ENCODE measurements at regions not wholly inside any gene's neighbourhood (a gene's known extent, or its start where the extent isn't known, plus 50 kb on each side); places are given as distances from the start of the nearest gene placed in this dataset.
A peak's percentile ranks its signal among the peaks of the same experiment; 100 is the strongest.

GRCh38 chr5:20291766-20292165 lies 303.8 kb upstream of the CDH18 start:
- Histone ChIP-seq H3K27me3 (ENCODE audit: insufficient read depth, low read depth) (no peaks in the 10 kb centered on the region), H3K27ac (no peak overlapping the region), H3K79me2 (ENCODE audit: low read depth) (no peaks in the 10 kb centered on the region), H3K9me3 (ENCODE audit: insufficient read depth, low read depth) (no peaks in the 10 kb centered on the region; the same call in 1 of the 2 replicates), H3F3A (ENCODE audit: insufficient read depth, low read depth) (no peaks in the 10 kb centered on the region), H3K9me2 (ENCODE audit: insufficient read depth) (no peaks in the 10 kb centered on the region), H3K4me1 (replicated peaks; ENCODE audit: insufficient read depth) (0 out of 2 replicates have a peak, but pooled peaks cover 4% of the 10 kb centered on the region), H2AFZ (0 out of 2 replicates have a peak overlapping the region, but pooled peaks have one; percentile 30), H3K36me3 (ENCODE audit: low read depth) (no peaks in the 10 kb centered on the region), H3K4me3 (no peak overlapping the region), H4K20me1 (ENCODE audit: insufficient read depth) (no peaks in the 10 kb centered on the region), H3K4me2 (no peak overlapping the region)
- intact Hi-C loops (cut with micrococcal nuclease; ENCODE audit: unreplicated experiment), result no loop called here
- DNase-seq, result no peak
- ChIA-PET POLR2A (ENCODE audit: unreplicated experiment) (no interaction called here), CTCF (no interaction called here)
- BruUV-seq (replicated peaks), result no TSS peak
- no peak for TF ChIP-seq CTCF (conservative IDR thresholded peaks at IDR 0.05)
- TF ChIP-seq EZH2 (IDR thresholded peaks at IDR 0.05; ENCODE audit: low read depth), result no peak

- no peaks in the 10 kb centered on the region; the same call in 1 of the 2 replicates for H3K9me3 ChIP-seq (ENCODE audit: insufficient read depth, low read depth)
- no peak overlapping the region for H2AFZ ChIP-seq
- H3K4me3 ChIP-seq, result no peak overlapping the region
- no TSS peak for BruUV-seq (replicated peaks)
- no peak overlapping the region for H3K27ac ChIP-seq
- no peak for DNase-seq
- POLR2A ChIA-PET (ENCODE audit: unreplicated experiment), result no interaction called here
- no peaks in the 10 kb centered on the region for H3K36me3 ChIP-seq (ENCODE audit: low read depth)
- intact Hi-C loops (cut with micrococcal nuclease; ENCODE audit: unreplicated experiment), result no loop called here
- CTCF ChIA-PET, result interaction anchor here (0.5 kb wide), 1 partner anchor 8 kb away, joined by 3 read pairs; no protein-coding TSS in a partner anchor
- H3K27me3 ChIP-seq (ENCODE audit: insufficient read depth, low read depth), result no peaks in the 10 kb centered on the region
- no peak for TF ChIP-seq CTCF (conservative IDR thresholded peaks at IDR 0.05)
- H3K4me2 ChIP-seq, result no peak overlapping the region
- H3K4me1 ChIP-seq (replicated peaks; ENCODE audit: insufficient read depth), result 0 out of 2 replicates have a peak, but pooled peaks cover 6% of the 10 kb centered on the region
- no peaks in the 10 kb centered on the region for H3K79me2 ChIP-seq (ENCODE audit: low read depth)
- H4K20me1 ChIP-seq (ENCODE audit: insufficient read depth), result no peaks in the 10 kb centered on the region
- H3K9me2 ChIP-seq (ENCODE audit: insufficient read depth), result no peaks in the 10 kb centered on the region
- no peaks in the 10 kb centered on the region for H3F3A ChIP-seq (ENCODE audit: insufficient read depth, low read depth)
These were observed 299.6 kb upstream of the CDH18 start for GRCh38 chr5:20287640-20288039.

DNA sequence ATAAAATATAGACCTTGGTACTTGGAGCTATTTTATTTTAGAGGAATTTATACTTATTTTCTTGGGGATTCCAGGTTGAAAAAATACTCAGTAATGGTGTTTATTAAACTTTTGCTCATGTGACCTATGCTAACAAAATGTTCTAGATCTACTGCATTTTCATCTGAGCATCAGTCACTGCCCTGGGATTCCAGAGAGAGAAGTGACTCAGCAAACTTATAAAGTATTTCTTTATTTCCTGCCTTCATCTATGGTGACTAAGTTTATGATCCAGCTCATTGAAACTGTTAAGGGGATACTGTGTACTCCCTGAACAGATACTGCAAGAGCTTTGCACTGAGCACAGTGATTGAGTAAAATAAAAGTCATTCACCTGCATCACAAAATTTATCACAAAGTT lies 298.5 kb upstream of the CDH18 start:
- no TSS peak for BruUV-seq (replicated peaks)
- ChIA-PET POLR2A (ENCODE audit: unreplicated experiment) (no interaction called here), CTCF (no interaction called here)
- Histone ChIP-seq H3K4me2 (no peak overlapping the region), H3K4me3 (no peak overlapping the region), H3K27me3 (ENCODE audit: insufficient read depth, low read depth) (no peaks in the 10 kb centered on the region), H3K27ac (peak overlapping the region; percentile 60), H3K4me1 (replicated peaks; ENCODE audit: insufficient read depth) (0 out of 2 replicates have a peak, but pooled peaks cover 6% of the 10 kb centered on the region), H4K20me1 (ENCODE audit: insufficient read depth) (no peaks in the 10 kb centered on the region), H3K36me3 (ENCODE audit: low read depth) (no peaks in the 10 kb centered on the region), H2AFZ (no peak overlapping the region), H3K79me2 (ENCODE audit: low read depth) (no peaks in the 10 kb centered on the region), H3F3A (ENCODE audit: insufficient read depth, low read depth) (no peaks in the 10 kb centered on the region), H3K9me2 (ENCODE audit: insufficient read depth) (no peaks in the 10 kb centered on the region), H3K9me3 (ENCODE audit: insufficient read depth, low read depth) (no peaks in the 10 kb centered on the region; the same call in 1 of the 2 replicates)
- DNase-seq, result peak; percentile 16 to 65
- intact Hi-C loops (cut with micrococcal nuclease; ENCODE audit: unreplicated experiment), result loop anchor here (1.0 kb wide), 1 partner anchor 10 kb away; no protein-coding TSS in a partner anchor
- no peak for TF ChIP-seq EZH2 (IDR thresholded peaks at IDR 0.05; ENCODE audit: low read depth)
- no peak for TF ChIP-seq CTCF (conservative IDR thresholded peaks at IDR 0.05)

Data from PC-9 (cell line).